Heart right ventricle (tissue), 16 donors: ENCODE measurements at regions not wholly inside any gene's neighbourhood (a gene's known extent, or its start where the extent isn't known, plus 50 kb on each side); places are given as distances from the start of the nearest gene placed in this dataset.
A peak's percentile ranks its signal among the peaks of the same experiment; 100 is the strongest.
"Not testable (repeated sequence)": the region's sequence is repeated elsewhere in the genome, so short reads cannot be mapped to it uniquely, and the experiment has no call there.

Source experiments
- ATAC-seq, 8 donors: fragments of 200-7000 bp; cut with Tn5 transposase; one replicate each; pipeline ENCODE4 v1.9.1; 2020; ENCODE audit warnings: mild to moderate bottlenecking in 8 of 8, moderate library complexity in 8 of 8, moderate number of reproducible peaks in 1 of 8
- DNase-seq, 2 donors: peaks; one replicate each; pipeline ENCODE4 v3.0.0-alpha.2; 2020
- H3K27ac ChIP-seq, 10 donors: fragments of 200-600 bp; sonication (generic) in 2 of 10; one replicate each; pipeline versions ENCODE4 v1.5.0 to v1.8.0; 2020 to 2022; ENCODE audit warnings: mild to moderate bottlenecking in 3 of 10
- H3K27me3 ChIP-seq, 7 donors: fragments of 200-600 bp; one replicate each; pipeline ENCODE4 v1.8.0; 2021 to 2022; ENCODE audit warnings: mild to moderate bottlenecking in 2 of 7
- H3K36me3 ChIP-seq, 9 donors: fragments of 200-600 bp; sonication (generic) in 1 of 9; one replicate each; pipeline versions ENCODE4 v1.5.0 to v1.8.0; 2020 to 2022; ENCODE audit warnings: mild to moderate bottlenecking in 2 of 9
- H3K4me1 ChIP-seq, 9 donors: fragments of 200-600 bp; sonication (generic) in 1 of 9; one replicate each; pipeline versions ENCODE4 v1.5.0 to v1.8.0; 2020 to 2022; ENCODE audit warnings: mild to moderate bottlenecking in 4 of 9
- H3K4me3 ChIP-seq, 10 donors: fragments of 200-600 bp; sonication (generic) in 2 of 10; one replicate each; pipeline versions ENCODE4 v1.5.0 to v1.8.0; 2020 to 2022; ENCODE audit warnings: mild to moderate bottlenecking in 7 of 10, moderate library complexity in 2 of 10
- H3K9me3 ChIP-seq, 11 donors: fragments of 200-600 bp in 10 of 11; sonication (generic) in 2 of 11; one replicate each; pipeline versions ENCODE4 v1.5.0 to v1.8.0; 2013 to 2022; ENCODE audit warnings: mild to moderate bottlenecking in 2 of 11, control low read depth in 1 of 11, moderate library complexity in 1 of 11
- WGBS, 2 donors: extraction: QIAGEN DNeasy Blood & Tissue Kit; methylation state at CpG; one replicate each; pipeline ENCODE4 v1.1.7; 2013; ENCODE audit warnings: inconsistent platforms in 1 of 2; 5-methylcytosine and 5-hydroxymethylcytosine counted together
- intact Hi-C, 10 donors: fragments of 100-400 bp; cut with DNase I; formaldehyde crosslinking; loops; one replicate each; pipeline versions ENCODE4 v1.11.1 to v1.14.2; 2022
- donor health status: Arrhythmogenic right ventricular cardiomyopathy.
- donor health status: ischemic (EF 13 %, LVEDD 7.1; RV severe dilation, severe dysfunction).
- donor health status: healthy with polysubstance abuse.
- donor health status: DM: no; HTN: yes; CAD: no.
- donor health status: DM: no; HTN: no; CAD: no.
- donor health status: ischemic (EF 25% LVEDD 6.9; RV normal size, moderate dysfunction).
- donor health status: ischemic (EF 25% LVEDD 5.7; RV mildly dilated, moderate dysfunction).
- donor health status: healthy.
- donor health status: DM: yes; HTN: yes; CAD: no.
- donor health status: Ischemic cardiomyopathy.
- donor health status: ischemic (EF 35%, LVEDD 5.7; RV mildly dilated, moderate dysfunction).
- donor health status: nonischemic (EF 11% LVEDD 7.7; RV severe dilation, severe dysfunction).
- donor health status: DM: yes; HTN: yes; CAD: no.
- donor health status: PGD.
- donor health status: ischemic (EF 29% LVEDD 5.4; RV normal size, mild dysfunction).
- donor health status: nonischemic (EF 23%, LVEDD 6.1; RV moderate dilation, normal function).

DNA sequence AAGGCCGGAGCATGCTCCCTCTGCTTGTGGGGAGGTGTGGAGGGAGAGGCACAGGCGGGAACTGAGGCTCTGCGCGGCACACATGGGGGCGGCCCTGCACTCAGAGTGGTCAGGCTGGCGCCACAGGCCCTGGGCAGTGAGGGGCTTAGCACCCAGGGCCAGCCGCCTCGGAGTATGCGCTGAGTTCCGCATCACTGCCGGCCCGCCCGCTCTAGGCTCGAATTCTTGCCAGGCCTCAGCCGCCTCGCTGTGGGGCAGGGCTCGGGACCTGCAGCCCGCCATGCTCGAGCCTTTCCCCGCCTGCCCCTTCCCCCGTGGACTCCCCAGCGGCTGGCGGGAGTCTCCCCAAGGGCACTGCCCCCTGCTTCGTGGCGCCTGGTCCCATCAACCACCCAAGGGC, 905.9 kb downstream of the SPATA31A6 start:
- H3K4me1 ChIP-seq, intact Hi-C loops, DNase-seq, H3K9me3 ChIP-seq, H3K27me3 ChIP-seq, H3K4me3 ChIP-seq, H3K36me3 ChIP-seq, ATAC-seq, H3K27ac ChIP-seq: not testable (repeated sequence)
- WGBS, 2 donors = 87 to 91% methylated on average over 17 to 25 of the region's 25 CpGs

- ATAC-seq, H3K4me3 ChIP-seq, H3K9me3 ChIP-seq, H3K4me1 ChIP-seq, intact Hi-C loops, H3K27me3 ChIP-seq, H3K36me3 ChIP-seq, H3K27ac ChIP-seq, DNase-seq: not testable (repeated sequence)
- WGBS, 2 donors = 88 to 93% methylated on average over 9 of the region's 9 CpGs
Observed at GRCh38 chr9:43110376-43110775, 926.9 kb downstream of the SPATA31A6 start.

DNA sequence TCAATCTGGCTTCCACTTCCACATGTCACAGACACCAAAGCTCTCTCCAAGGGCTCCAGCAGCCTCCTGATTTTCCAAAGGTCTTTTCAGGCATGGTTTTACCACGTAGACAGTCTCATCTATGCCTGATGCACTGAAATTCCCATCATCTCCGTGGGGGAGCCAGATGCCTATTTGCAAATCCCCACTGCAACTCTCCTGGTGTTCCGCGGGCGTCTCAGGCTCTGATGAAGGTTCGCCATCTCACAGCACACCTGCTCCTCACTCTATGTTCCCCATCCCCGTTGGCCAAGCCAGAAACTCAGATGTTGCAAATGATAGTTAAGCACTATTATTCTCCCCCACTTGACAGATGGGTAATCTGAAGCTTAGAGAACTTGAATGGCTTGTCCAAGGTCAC, 929.4 kb downstream of the SPATA31A6 start:
- H3K4me3 ChIP-seq, intact Hi-C loops, H3K4me1 ChIP-seq, H3K9me3 ChIP-seq, H3K27me3 ChIP-seq, DNase-seq, H3K36me3 ChIP-seq, H3K27ac ChIP-seq, ATAC-seq: not testable (repeated sequence)
- WGBS, 2 donors = 61 to 73% methylated on average over 7 of the region's 7 CpGs

DNA sequence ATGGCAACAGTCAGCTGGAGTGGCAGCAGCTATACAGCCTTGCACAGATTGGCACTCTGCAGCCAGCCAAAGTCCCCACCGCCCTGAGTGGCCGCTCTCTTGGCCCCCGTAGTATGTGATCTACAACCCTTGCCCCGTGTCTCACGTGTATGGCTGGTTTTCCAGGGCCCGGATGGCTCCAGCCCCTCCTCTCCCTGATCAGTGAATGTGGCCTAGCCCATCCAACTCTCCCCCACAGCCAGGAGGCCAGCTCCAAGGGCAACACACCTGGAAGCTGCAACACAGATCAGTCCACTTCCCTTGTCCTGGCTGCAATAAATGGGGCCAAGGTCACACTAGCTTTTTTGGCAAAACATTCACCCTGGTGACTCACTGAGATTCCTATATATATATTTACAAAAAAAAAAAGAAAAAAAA, 932.4 kb downstream of the SPATA31A6 start:
- ATAC-seq, intact Hi-C loops, H3K4me3 ChIP-seq, H3K36me3 ChIP-seq, H3K9me3 ChIP-seq, H3K4me1 ChIP-seq, H3K27me3 ChIP-seq: not testable (repeated sequence)
- WGBS, 2 donors = 44 to 83% methylated on average over 6 of the region's 6 CpGs
- DNase-seq = peak; percentile 29 to 41
- peak overlapping the region in 7 of 10 donors; percentile 25 to 60 (median 44) for H3K27ac ChIP-seq

DNA sequence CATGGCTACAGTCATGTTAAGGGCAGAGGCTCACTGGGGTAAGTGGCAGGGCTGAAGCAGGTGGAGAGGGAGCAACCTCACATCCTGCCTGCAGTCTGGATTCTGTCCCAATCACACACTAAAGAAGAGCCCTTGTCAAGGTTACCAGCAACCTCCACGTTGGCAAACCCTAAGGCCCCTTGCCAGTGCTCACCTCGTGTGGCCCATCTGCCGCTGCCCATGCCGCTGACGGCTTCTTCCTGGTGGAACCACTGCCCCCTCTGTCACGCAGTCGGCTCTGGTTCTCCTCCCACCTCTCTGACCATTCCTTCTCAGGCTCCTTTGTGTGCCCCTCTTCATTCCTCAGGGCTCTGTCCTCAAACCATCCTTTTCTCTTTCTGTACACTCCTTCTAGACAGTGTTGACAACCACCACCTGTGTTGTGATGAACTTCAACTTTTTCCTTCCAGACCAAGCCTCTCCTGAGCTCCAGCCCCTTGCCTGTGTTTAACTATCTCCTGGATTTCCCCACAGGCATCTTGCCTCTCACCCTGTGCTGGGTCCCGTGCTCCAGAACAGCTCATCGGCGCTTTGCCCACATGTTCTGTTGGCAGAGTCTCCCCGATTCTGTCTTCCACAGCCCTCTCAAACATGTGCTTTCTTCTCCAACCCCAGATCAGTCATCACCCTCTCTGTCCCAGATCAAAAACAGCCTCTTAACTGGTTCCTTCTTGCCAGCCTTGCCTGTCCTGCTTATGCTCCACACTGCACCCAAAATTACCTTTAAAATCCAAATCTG, 934.8 kb downstream of the SPATA31A6 start:
- ATAC-seq, H3K36me3 ChIP-seq, H3K4me3 ChIP-seq, H3K27me3 ChIP-seq, intact Hi-C loops, H3K9me3 ChIP-seq, H3K4me1 ChIP-seq: not testable (repeated sequence)
- peak overlapping the region in 2 of 10 donors; percentile 48 to 71 for H3K27ac ChIP-seq
- DNase-seq = peak in 1 of 2 donors; percentile 56
- WGBS, 2 donors = 66 to 77% methylated on average over 11 of the region's 11 CpGs

- H3K27ac ChIP-seq, H3K36me3 ChIP-seq, H3K27me3 ChIP-seq, ATAC-seq, intact Hi-C loops, H3K9me3 ChIP-seq, DNase-seq, H3K4me3 ChIP-seq, H3K4me1 ChIP-seq: not testable (repeated sequence)
- whole genome bisulfite sequencing, 2 donors = 68 to 72% methylated on average over 6 of the region's 7 CpGs
Observed at GRCh38 chr9:43119565-43119964, 936.1 kb downstream of the SPATA31A6 start.

DNA sequence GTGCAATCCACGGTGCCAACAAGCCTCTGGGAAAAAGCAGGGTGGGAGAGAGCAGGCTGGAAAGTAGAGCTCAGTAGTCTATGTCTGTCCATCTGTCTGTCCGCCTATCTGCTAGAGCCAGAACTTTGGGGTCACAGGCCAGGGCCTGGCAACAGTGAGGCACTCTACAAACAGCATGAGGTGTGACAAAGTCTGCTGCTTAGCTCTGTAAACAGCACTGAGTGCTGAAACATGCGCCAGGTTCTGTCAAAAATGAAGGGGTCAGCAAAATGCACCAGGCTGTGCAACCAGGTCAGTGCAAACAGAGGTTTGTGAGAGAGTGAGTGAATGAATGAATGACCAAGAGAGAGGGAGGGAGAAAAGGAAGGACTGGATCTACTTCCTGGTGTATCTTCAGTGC, 936.5 kb downstream of the SPATA31A6 start:
- DNase-seq, H3K27ac ChIP-seq, H3K4me3 ChIP-seq, ATAC-seq, intact Hi-C loops, H3K9me3 ChIP-seq, H3K4me1 ChIP-seq, H3K36me3 ChIP-seq, H3K27me3 ChIP-seq: not testable (repeated sequence)
- 71 to 78% methylated on average over 2 of the region's 3 CpGs for WGBS, 2 donors

GRCh38 chr9:43125894-43126293, 942.4 kb downstream of the SPATA31A6 start:
- intact Hi-C loops, H3K36me3 ChIP-seq, H3K9me3 ChIP-seq, H3K27me3 ChIP-seq, ATAC-seq: not testable (repeated sequence)
- Histone ChIP-seq H3K27ac (peak overlapping the region in 3 of 10 donors; percentile 73 to 85 (median 80)), H3K4me1 (peaks cover 0 to 15% (median 5%) of the 10 kb centered on the region in 9 donors), H3K4me3 (peak overlapping the region in 2 of 10 donors; percentile 10 to 40)
- WGBS, 2 donors = 89 to 95% methylated on average over 2 to 3 of the region's 3 CpGs
- peak in 1 of 2 donors; percentile 57 for DNase-seq

- 63 to 80% methylated on average over 11 to 12 of the region's 12 CpGs for WGBS, 2 donors
- peaks cover 0 to 18% (median 7%) of the 10 kb centered on the region in 9 donors for H3K4me1 ChIP-seq
- H3K9me3 ChIP-seq, H3K27me3 ChIP-seq, intact Hi-C loops, ATAC-seq, H3K36me3 ChIP-seq: not testable (repeated sequence)
- peak overlapping the region in 4 of 10 donors; percentile 27 to 40 (median 37) for H3K4me3 ChIP-seq
- peak overlapping the region in 6 of 10 donors; percentile 25 to 85 (median 63) for H3K27ac ChIP-seq
- DNase-seq = peak in 1 of 2 donors; percentile 66
Observed at GRCh38 chr9:43127026-43127775, 943.7 kb downstream of the SPATA31A6 start.
